ENCODE measurements at regions not wholly inside any gene's neighbourhood (a gene's known extent, or its start where the extent isn't known, plus 50 kb on each side); places are given as distances from the start of the nearest gene placed in this dataset.

GRCh38 chr4:189096717-189097116, 844.0 kb upstream of the FRG1 start:
- intact Hi-C loops (cut with micrococcal nuclease): no loop called here
- H3K36me3 ChIP-seq (ENCODE audit: control insufficient read depth in 1 of 2, insufficient read depth in 2 of 2, low read length in 2 of 2): no peaks in the 10 kb centered on the region
- H3K4me1 ChIP-seq (ENCODE audit: control insufficient read depth in 1 of 2, insufficient read depth in 2 of 2, low read length in 2 of 2): no peaks in the 10 kb centered on the region
- CTCF ChIA-PET: no interaction called here
- RAD21 ChIA-PET (ENCODE audit: low non-redundant PET in 1 of 2, low total read pairs in 2 of 2, uncharacterized antibody in 2 of 2, unreplicated experiment in 2 of 2): no interaction called here
- no peaks in the 10 kb centered on the region for H3K27me3 ChIP-seq (ENCODE audit: insufficient read depth, low read length)
- no peaks in the 10 kb centered on the region for H3K9me3 ChIP-seq (ENCODE audit: control insufficient read depth in 1 of 2, insufficient read depth in 1 of 2, low read depth in 1 of 2, low read length in 2 of 2)
- no TSS peak for BruUV-seq (replicated peaks)
- POLR2A ChIA-PET: no interaction called here
- DNase-seq (ENCODE audit: low read depth, low spot score) (no peak), ATAC-seq (peak; percentile 53)
- H2AFZ ChIP-seq (ENCODE audit: low read depth, low read length, poor library complexity, severe bottlenecking): no peak overlapping the region
- H3K4me3 ChIP-seq (replicated peaks in 1 of 2; ENCODE audit: low read depth in 1 of 2, low read length in 2 of 2): no peak overlapping the region
- no peaks in the 10 kb centered on the region for H4K20me1 ChIP-seq (ENCODE audit: insufficient read depth)
- H3K79me2 ChIP-seq (ENCODE audit: insufficient read depth, low read length): no peaks in the 10 kb centered on the region
- TF ChIP-seq CTCF (IDR thresholded peaks at IDR 0.05 in 2 of 3, conservative IDR thresholded peaks at IDR 0.05 in 1 of 3; ENCODE audit: borderline replicate concordance in 1 of 3, insufficient read depth in 1 of 3, low read depth in 2 of 3, low read length in 2 of 3) (peak; percentile 33 to 72 (median 57); a peak in 5 of 6 replicates), SP1 (IDR thresholded peaks at IDR 0.05; ENCODE audit: low read depth) (no peak), SIN3A (IDR thresholded peaks at IDR 0.05; ENCODE audit: low read depth) (no peak), JUND (IDR thresholded peaks at IDR 0.05) (no peak), SRF (IDR thresholded peaks at IDR 0.05; ENCODE audit: low read depth) (no peak), ELF1 (IDR thresholded peaks at IDR 0.05; ENCODE audit: borderline replicate concordance, low read depth) (no peak), POLR2AphosphoS5 (IDR thresholded peaks at IDR 0.05; ENCODE audit: low read depth, low read length) (no peak), ZBTB33 (IDR thresholded peaks at IDR 0.05; ENCODE audit: extremely low read depth, insufficient replicate concordance, low read length) (no peak), EGR1 (IDR thresholded peaks at IDR 0.05; ENCODE audit: low read depth) (no peak)
- no peak overlapping the region for H3K27ac ChIP-seq (ENCODE audit: low read depth, low read length)
- H3K9me2 ChIP-seq (ENCODE audit: insufficient read depth): no peaks in the 10 kb centered on the region
- no peak overlapping the region for H3K4me2 ChIP-seq (ENCODE audit: low read length)
- no peak overlapping the region for H3K9ac ChIP-seq (ENCODE audit: low read length)
